ENCODE measurements at regions not wholly inside any gene's neighbourhood (a gene's known extent, or its start where the extent isn't known, plus 50 kb on each side); places are given as distances from the start of the nearest gene placed in this dataset.

- DNase-seq, result no peak
Observed at GRCh38 chr19:31118287-31118955, 230.8 kb downstream of the TSHZ3 start.

DNA sequence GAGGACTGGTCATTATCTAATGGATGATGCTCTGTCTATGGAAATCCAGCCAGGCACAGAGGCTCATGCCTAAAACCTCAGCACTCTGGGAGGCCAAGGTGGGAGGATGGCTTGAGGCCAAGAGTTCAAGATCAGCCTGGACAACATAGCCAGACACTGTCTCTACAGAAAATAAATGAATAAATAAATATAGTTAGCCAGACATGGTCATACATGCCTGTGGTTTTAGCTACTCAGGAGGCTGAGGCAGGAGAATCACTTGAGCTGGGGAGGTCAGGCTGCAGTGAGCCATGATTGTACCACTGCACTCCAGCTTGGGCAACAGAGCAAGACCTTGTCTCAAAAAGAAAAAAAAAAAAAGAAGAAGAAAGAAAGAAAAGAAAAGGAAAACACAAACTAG lies 234.7 kb downstream of the TSHZ3 start:
- DNase-seq, result no peak

DNA sequence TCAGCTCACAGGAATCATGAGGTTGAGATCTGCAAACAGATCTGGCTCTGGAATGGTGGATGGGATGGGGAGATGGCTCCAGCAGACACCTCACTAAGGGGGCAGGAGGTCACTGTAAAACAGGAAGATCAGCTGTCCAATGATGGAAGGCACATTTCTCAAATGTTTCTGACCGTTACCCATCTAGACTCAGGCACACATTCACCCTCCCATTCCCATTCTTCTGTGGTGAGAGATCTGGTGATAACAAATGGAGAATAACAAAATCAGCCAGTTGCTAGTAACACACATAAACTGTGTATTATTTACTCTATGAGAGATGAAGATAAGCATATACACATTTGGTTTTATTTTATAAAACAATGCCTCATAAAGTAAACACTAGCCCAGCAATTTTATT lies 235.9 kb downstream of the TSHZ3 start:
- no peak for DNase-seq

- DNase-seq, result no peak
Observed at GRCh38 chr19:31112158-31112557, 237.1 kb downstream of the TSHZ3 start.

GRCh38 chr19:31111741-31112140 lies 237.5 kb downstream of the TSHZ3 start:
- DNase-seq, result no peak

DNA sequence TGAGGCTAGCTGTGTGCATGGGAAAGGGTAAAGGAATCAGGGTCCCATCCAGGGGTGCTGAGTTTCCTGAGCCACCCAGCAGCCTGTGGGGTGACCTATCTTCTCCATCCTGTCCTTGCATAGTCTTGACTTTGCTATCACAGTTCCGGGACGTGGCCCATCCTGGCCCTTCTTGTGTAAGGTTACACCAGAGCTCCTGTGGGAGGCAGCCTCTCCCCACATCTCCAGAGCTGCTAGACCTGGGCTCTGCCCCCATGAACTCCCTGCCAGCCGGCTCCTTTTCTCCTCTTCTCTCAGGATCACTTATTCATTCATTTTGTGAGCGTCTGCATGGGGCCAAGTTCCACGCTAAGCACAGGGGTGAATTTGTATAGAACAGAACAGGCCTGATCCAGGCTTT lies 238.9 kb downstream of the TSHZ3 start:
- peak; percentile 29 for DNase-seq

GRCh38 chr19:31109636-31110035 lies 239.6 kb downstream of the TSHZ3 start:
- DNase-seq, result no peak

DNA sequence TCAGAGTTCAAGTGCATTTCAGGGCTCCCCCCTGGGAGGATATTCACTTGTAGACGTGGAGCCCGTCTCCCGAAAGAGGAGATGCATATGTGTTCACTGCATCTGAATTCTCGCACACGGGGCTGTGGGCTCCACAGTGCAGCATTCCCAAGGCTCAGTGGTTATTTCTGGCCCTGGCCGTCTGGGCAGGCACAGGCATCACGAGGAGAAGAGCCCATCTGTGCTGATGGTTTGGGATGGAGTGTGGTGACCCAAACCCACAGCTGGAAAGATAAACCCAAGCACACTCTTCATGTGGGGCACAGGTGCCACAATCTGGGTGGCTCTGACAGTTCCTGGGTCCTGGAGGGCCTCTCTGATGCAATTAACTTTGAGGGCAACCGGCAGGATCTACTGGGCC lies 242.1 kb downstream of the TSHZ3 start:
- no peak for DNase-seq

DNA sequence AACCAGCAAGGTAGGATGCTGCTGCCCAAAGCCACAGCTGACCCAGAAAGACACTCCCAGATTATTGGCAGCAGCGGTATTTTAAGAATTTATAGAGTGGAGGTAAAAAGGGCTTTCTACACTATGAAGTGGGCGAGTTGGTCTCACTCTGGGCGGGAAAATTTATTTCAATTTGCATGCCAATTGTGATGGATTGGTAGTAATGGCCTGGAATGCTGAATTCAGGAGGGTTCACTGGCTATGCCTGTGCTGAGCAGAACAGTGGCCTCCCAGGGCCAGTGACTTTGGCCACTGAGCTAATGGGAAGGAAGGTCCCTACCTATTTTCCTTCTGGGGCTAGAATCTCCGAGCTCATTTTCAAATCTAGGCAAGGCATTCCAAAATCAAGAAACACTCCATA lies 243.5 kb downstream of the TSHZ3 start:
- DNase-seq, result no peak

DNA sequence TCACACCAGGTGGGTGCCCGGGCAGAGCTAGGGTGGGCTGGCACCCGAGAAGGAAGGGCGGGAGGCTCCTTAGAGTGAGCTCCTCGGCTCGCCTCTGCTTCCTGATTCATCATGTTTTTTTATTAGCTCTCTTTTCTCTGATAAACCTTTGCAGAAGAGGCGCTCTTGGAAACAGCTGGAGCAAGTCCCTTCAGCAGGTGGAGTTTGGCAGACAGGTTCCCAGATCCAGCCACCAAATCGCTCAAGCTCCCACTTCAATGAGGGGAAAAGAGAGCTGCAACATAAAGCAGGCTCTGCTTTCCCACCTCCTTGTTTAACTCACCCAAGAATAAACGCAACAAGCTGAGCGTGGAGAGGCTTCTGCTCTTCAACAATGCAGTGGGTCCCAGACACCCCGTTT lies 244.8 kb downstream of the TSHZ3 start:
- DNase-seq, result no peak

GRCh38 chr19:31103228-31103627 lies 246.0 kb downstream of the TSHZ3 start:
- DNase-seq, result no peak

- no peak for DNase-seq
Observed at GRCh38 chr19:31102674-31103073, 246.6 kb downstream of the TSHZ3 start.

GRCh38 chr19:31100981-31101380 lies 248.3 kb downstream of the TSHZ3 start:
- DNase-seq, result no peak

- no peak for DNase-seq
Observed at GRCh38 chr19:31100206-31100590, 249.0 kb downstream of the TSHZ3 start.

- no peak for DNase-seq
Observed at GRCh38 chr19:31099515-31100205, 249.6 kb downstream of the TSHZ3 start.

- DNase-seq, result no peak
Observed at GRCh38 chr19:31098836-31099235, 250.4 kb downstream of the TSHZ3 start.

DNA sequence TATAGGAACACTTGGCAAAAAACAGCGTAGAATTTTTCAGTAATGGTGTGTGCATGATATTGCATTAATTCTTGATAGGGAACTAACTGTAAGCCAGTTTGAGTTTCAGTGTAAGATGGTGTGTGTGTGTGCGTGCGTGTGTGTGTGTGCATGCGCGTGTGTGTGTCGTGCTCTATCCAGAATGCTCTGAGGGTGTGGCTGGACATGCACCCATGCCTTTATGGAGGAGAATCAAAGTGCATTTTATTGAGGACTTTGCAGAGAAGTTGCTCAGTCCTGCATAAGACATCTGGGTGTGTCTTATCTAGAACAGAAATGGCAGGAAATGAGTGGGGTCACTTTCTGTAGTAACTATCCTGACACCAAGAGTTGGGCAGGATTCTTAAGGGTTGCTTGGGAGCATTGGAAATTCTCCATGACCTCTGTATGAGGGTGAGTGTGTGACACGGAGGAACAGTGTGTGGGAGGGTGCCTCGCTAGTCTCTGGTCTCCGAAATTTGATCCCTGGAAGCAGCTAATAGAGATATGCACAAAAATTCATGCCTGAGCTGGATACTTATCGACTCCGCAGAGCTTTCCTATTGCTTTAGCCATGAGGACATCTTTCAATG lies 252.2 kb downstream of the TSHZ3 start:
- DNase-seq, result no peak

- DNase-seq, result no peak
Observed at GRCh38 chr19:31096062-31096830, 253.0 kb downstream of the TSHZ3 start.

DNA sequence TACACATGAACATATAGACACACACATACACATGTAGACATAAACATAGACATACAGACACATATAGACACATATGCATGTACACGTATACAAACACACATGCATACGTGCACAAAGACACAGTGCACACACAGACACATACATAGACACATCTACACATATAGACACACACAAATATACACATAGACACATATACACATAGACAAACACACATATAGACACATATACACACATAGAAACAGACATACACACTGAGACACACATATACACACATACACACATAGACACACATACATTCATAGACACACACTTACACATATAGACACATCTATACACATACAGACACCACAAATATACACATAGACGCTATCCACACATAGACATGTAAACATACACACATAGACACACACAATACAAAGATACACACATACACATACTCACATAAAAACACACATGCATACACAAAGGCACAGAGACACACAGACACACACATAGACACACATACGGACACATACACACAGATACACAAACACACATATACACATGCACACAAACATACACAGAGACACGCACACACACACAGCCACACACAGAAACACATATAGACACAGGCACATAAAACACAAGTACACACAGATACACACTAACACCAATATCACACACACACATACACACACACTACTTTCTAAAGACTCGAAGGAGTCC lies 254.0 kb downstream of the TSHZ3 start:
- DNase-seq, result no peak

- no peak for DNase-seq
Observed at GRCh38 chr19:31092274-31092673, 257.0 kb downstream of the TSHZ3 start.

DNA sequence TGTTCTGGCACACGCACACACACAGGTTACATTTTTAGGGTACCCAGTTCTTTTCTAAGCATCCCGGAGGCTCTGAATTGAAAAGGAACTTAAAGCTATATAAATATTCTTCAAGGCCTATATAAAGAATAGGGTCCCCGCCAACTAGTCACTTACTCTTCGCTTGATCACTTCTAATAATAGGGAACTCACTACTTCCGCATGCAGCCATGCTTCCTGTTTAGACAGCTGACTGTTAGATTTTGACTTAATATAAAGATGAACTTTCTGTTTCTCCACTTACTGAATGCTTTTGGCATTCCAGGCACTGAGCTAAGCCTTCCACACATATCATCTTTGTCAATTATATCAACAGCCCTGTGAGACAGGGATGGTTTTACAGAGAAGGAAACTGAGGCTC lies 259.6 kb downstream of the TSHZ3 start:
- no peak for DNase-seq

- no peak for DNase-seq
Observed at GRCh38 chr19:31085125-31085524, 264.1 kb downstream of the TSHZ3 start.

DNA sequence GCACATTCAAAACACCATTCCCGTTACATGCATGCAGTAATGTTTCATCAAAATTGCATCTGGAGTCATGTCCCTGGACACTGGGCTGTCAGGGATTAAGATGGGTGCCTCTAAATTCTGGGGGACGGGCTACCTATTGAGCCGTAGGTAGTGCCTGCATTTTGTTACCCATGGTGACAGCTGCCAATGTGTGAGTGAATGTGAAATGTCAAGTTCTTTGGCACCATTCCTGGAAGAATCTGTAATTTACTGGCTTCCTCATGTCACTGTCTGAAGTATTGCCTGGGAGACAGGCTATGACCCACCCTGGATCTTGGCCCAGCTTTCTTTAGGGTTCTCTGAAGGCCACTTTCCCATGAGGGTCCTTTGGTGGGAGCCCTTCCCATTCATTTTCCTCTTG lies 266.1 kb downstream of the TSHZ3 start:
- no peak for DNase-seq
